K562 (cell line): ENCODE measurements at regions not wholly inside any gene's neighbourhood (a gene's known extent, or its start where the extent isn't known, plus 50 kb on each side); places are given as distances from the start of the nearest gene placed in this dataset.

Source experiments
- ATAC-seq: fragments of 200-7000 bp; cut with Tn5 transposase; 3 replicates; pipeline ENCODE4 v1.9.1; 2020; ENCODE audit warnings: moderate library complexity
- BruUV-seq: library from RNA; stranded (reverse); fragments of 400-500 nt; replicated peaks from 2 replicates; lab custom pipeline; 2021; lab: Mats Ljungman, UMichigan
- CTCF ChIA-PET: fragments of 300-600 bp; formaldehyde crosslinking; extraction: SDS; loops from one replicate; lab custom pipeline; 2021; ENCODE audit warnings: low intra/inter-chr PET ratio; lab: Yijun Ruan, JAX
- POLR2A ChIA-PET: fragments of 300-600, 350-650 bp; sonication (Branson Sonifier 250); formaldehyde crosslinking; extraction: SDS; loops from one replicate; lab custom pipeline; 2021; ENCODE audit warnings: antibody characterized with exemption, inconsistent platforms; lab: Yijun Ruan, JAX
- DNase-seq, 4 experiments: peaks; one replicate each; pipeline versions ENCODE4 v3.0.0 to v3.0.0-alpha.2; 2011 to 2018; ENCODE audit warnings: low spot score in 3 of 4, mixed read lengths in 3 of 4; ENCODE audit errors: extremely low read depth in 1 of 4
- FAIRE-seq: peaks from 2 replicates; lab custom pipeline; 2011; peaks lifted over from hg19 to GRCh38; lab: Jason Lieb, UNC
- H2AFZ ChIP-seq: 2 replicates; pipeline ENCODE4 v1.6.0; 2011; ENCODE audit warnings: low read depth, low read length, control low read depth, inconsistent platforms
- H3K27ac ChIP-seq: fragments of 200-600 bp; 3 replicates; pipeline ENCODE4 v1.8.0; 2011; ENCODE audit warnings: low read depth, mild to moderate bottlenecking, control low read depth, inconsistent platforms, low read length, moderate library complexity, mixed read lengths; ENCODE audit errors: extremely low read depth
- H3K27me3 ChIP-seq, 2 experiments: fragments of 300-600 bp in 1 of 2; 2 replicates in 1 of 2; 3 replicates in 1 of 2; pipeline versions ENCODE4 v1.6.0 to v1.8.0; 2011; ENCODE audit warnings: inconsistent platforms in 2 of 2, low read length in 2 of 2, mild to moderate bottlenecking in 1 of 2, mixed read lengths in 1 of 2, moderate library complexity in 1 of 2; ENCODE audit not compliant: control insufficient read depth in 2 of 2, insufficient read depth in 2 of 2
- H3K36me3 ChIP-seq: fragments of 300-600 bp; 3 replicates; pipeline ENCODE4 v1.8.0; 2011; ENCODE audit warnings: mild to moderate bottlenecking, low read length, inconsistent platforms; ENCODE audit not compliant: control insufficient read depth, insufficient read depth
- H3K4me1 ChIP-seq, 2 experiments: fragments of 200-600 bp in 1 of 2; replicated peaks in 1 of 2; 2 replicates in 1 of 2; 3 replicates in 1 of 2; pipeline versions ENCODE4 v1.5.1 to v1.8.0; 2011; ENCODE audit warnings: inconsistent platforms in 2 of 2, low read length in 2 of 2, mild to moderate bottlenecking in 1 of 2, mixed read lengths in 1 of 2, moderate library complexity in 1 of 2; ENCODE audit not compliant: control insufficient read depth in 2 of 2, insufficient read depth in 2 of 2
- H3K4me2 ChIP-seq: 2 replicates; pipeline ENCODE4 v1.6.1; 2011; ENCODE audit warnings: low read length, control low read depth, inconsistent platforms, mixed read lengths; ENCODE audit not compliant: insufficient read depth
- H3K4me3 ChIP-seq: fragments of 200-600 bp; sonication (generic), shearing (Covaris generic); 2 replicates; pipeline ENCODE4 v1.5.1; 2016; ENCODE audit warnings: control low read depth, inconsistent platforms
- H3K79me2 ChIP-seq: fragments of 200-600 bp; 3 replicates; pipeline ENCODE4 v1.8.0; 2011; ENCODE audit warnings: low read length, inconsistent platforms; ENCODE audit not compliant: control insufficient read depth, insufficient read depth
- H3K9ac ChIP-seq, 2 experiments: 2 replicates each; pipeline versions ENCODE4 v1.6.0 to v1.6.1; 2011; ENCODE audit warnings: low read depth in 2 of 2, low read length in 2 of 2, control low read depth in 1 of 2, inconsistent platforms in 1 of 2, mild to moderate bottlenecking in 1 of 2, mixed read lengths in 1 of 2; ENCODE audit not compliant: insufficient read depth in 1 of 2
- H3K9me1 ChIP-seq: one replicate; pipeline ENCODE4 v1.6.0; 2011; ENCODE audit warnings: inconsistent platforms, mild to moderate bottlenecking, low read length, moderate library complexity; ENCODE audit not compliant: control insufficient read depth, insufficient read depth
- H3K9me3 ChIP-seq: replicated peaks from 2 replicates; pipeline ENCODE4 v1.5.1; 2011; ENCODE audit warnings: low read depth, low read length, inconsistent platforms; ENCODE audit not compliant: control insufficient read depth, insufficient read depth
- H4K20me1 ChIP-seq: replicated peaks from 2 replicates; pipeline ENCODE4 v1.6.1; 2011; ENCODE audit warnings: low read length, inconsistent platforms, mixed read lengths; ENCODE audit not compliant: control insufficient read depth, insufficient read depth
- BRF1 ChIP-seq: IDR thresholded peaks from 3 replicates; pipeline ENCODE4 v1.6.1; 2011; ENCODE audit warnings: borderline replicate concordance, mild to moderate bottlenecking; ENCODE audit not compliant: insufficient read length; ENCODE audit errors: extremely low read depth
- GATAD2B ChIP-seq: fragments of 450-650 bp; IDR thresholded peaks from 2 replicates; pipeline ENCODE4 v1.6.1; 2017; ENCODE audit warnings: mild to moderate bottlenecking, borderline replicate concordance
- PYGO2 ChIP-seq: fragments of 450-650 bp; IDR thresholded peaks from 2 replicates; pipeline ENCODE4 v1.6.1; 2016; ENCODE audit warnings: mild to moderate bottlenecking, missing genetic modification characterization, moderate library complexity, missing compliant biosample characterization
- RBBP5 ChIP-seq: fragments of 200-600 bp; sonication (generic); IDR thresholded peaks from 2 replicates; pipeline ENCODE4 v1.6.1; 2012; ENCODE audit warnings: borderline replicate concordance, mild to moderate bottlenecking, low read length, control low read depth, inconsistent platforms; ENCODE audit not compliant: insufficient read depth, poor library complexity, severe bottlenecking
- SMARCA5 ChIP-seq: fragments of 450-650 bp; IDR thresholded peaks from 2 replicates; pipeline ENCODE4 v1.6.1; 2016
- in situ Hi-C: fragments of 300-500 bp; cut with MboI; formaldehyde crosslinking; loops from 4 replicates; pipeline ENCODE4 v1.15.0; 2018; ENCODE audit warnings: inconsistent platforms, mixed read lengths
- intact Hi-C: fragments of 100-400 bp; cut with micrococcal nuclease; formaldehyde crosslinking; loops from 2 replicates; pipeline ENCODE4 v1.14.2; 2022
- TF ChIP-seq, protein P1 (sequence below): fragments of 450-650 bp; IDR thresholded peaks from 2 replicates; pipeline ENCODE4 v1.6.1; 2017; ENCODE audit warnings: antibody characterized with exemption, mild to moderate bottlenecking

DNA sequence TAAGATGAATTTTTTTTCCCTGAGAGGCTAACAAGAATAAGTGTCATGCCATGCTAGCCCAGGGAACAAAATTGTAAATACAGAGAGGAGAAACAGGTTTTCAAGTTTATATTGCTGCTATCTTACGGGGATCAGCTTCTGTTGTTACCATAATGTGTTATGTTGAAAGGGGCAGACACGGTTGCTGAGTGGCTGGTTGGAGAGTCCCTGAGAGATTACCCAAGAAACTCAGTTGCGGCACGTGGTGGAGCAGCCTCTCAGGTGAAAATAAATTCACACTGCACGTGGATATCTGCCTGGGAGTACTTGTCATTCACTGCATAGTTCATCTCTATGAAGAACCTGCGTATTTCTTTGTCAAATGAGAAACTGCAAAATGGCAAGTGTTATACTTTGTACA, 293.6 kb downstream of the TDRD3 start (continued):
- no peak for TF ChIP-seq BRF1
- TF ChIP-seq, protein P1, sequence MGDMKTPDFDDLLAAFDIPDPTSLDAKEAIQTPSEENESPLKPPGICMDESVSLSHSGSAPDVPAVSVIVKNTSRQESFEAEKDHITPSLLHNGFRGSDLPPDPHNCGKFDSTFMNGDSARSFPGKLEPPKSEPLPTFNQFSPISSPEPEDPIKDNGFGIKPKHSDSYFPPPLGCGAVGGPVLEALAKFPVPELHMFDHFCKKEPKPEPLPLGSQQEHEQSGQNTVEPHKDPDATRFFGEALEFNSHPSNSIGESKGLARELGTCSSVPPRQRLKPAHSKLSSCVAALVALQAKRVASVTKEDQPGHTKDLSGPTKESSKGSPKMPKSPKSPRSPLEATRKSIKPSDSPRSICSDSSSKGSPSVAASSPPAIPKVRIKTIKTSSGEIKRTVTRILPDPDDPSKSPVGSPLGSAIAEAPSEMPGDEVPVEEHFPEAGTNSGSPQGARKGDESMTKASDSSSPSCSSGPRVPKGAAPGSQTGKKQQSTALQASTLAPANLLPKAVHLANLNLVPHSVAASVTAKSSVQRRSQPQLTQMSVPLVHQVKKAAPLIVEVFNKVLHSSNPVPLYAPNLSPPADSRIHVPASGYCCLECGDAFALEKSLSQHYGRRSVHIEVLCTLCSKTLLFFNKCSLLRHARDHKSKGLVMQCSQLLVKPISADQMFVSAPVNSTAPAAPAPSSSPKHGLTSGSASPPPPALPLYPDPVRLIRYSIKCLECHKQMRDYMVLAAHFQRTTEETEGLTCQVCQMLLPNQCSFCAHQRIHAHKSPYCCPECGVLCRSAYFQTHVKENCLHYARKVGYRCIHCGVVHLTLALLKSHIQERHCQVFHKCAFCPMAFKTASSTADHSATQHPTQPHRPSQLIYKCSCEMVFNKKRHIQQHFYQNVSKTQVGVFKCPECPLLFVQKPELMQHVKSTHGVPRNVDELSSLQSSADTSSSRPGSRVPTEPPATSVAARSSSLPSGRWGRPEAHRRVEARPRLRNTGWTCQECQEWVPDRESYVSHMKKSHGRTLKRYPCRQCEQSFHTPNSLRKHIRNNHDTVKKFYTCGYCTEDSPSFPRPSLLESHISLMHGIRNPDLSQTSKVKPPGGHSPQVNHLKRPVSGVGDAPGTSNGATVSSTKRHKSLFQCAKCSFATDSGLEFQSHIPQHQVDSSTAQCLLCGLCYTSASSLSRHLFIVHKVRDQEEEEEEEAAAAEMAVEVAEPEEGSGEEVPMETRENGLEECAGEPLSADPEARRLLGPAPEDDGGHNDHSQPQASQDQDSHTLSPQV, result no peak

DNA sequence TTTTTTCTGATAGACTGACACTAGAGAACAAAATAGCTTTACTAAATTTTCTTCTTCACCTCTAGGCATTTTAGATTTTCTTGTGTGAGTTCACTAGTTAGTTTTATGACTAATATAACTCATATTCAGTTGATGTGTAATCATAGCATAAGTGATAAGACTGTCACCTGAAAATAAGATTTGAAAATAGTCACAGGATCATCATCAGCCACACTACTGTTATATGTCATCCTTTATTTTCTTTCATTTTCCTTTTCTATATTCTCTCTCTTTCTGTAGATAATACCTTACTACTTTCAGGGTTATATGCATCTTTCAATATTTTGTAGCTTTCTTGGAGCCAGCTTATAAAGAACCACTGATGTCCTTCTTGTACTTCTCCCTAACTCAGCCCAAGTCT, 292.6 kb downstream of the TDRD3 start:
- BruUV-seq, result no TSS peak
- Histone ChIP-seq H3K9me3 (no peaks in the 10 kb centered on the region), H3K9ac (no peak overlapping the region), H3K9me1 (no peaks in the 10 kb centered on the region), H3K4me3 (no peak overlapping the region), H2AFZ (no peak overlapping the region), H3K36me3 (no peaks in the 10 kb centered on the region), H3K4me1 (no peaks in the 10 kb centered on the region), H4K20me1 (no peaks in the 10 kb centered on the region), H3K27me3 (no peaks in the 10 kb centered on the region), H3K27ac (no peak overlapping the region), H3K79me2 (no peaks in the 10 kb centered on the region), H3K4me2 (no peak overlapping the region)
- TF ChIP-seq SMARCA5, result no peak
- no peak for TF ChIP-seq GATAD2B
- no peak for TF ChIP-seq PYGO2 (tag)
- no peak for TF ChIP-seq RBBP5
- FAIRE-seq, result no peak
- ChIA-PET CTCF (no interaction called here), POLR2A (no interaction called here)
- intact Hi-C loops, result no loop called here
- ATAC-seq, result no peak
- no peak for DNase-seq
- in situ Hi-C loops, result no loop called here
